HUDEP-2 (cell line): ENCODE measurements at regions not wholly inside any gene's neighbourhood (a gene's known extent, or its start where the extent isn't known, plus 50 kb on each side); places are given as distances from the start of the nearest gene placed in this dataset.

ENCODE experiments used
- DNase-seq, 76 experiments: peaks; one replicate each; lab custom pipeline; 2025; ENCODE audit not compliant: unreplicated experiment in 76 of 76; lab: John Stamatoyannopoulos, UW

GRCh38 chr11:70568814-70569617 is 170.7 kb downstream of the CTTN start:
- no peak for DNase-seq

GRCh38 chr11:70569618-70569890 is 171.2 kb downstream of the CTTN start:
- no peak for DNase-seq

GRCh38 chr11:70569996-70570692 is 171.8 kb downstream of the CTTN start:
- DNase-seq: no peak

GRCh38 chr11:70570693-70571395 is 172.5 kb downstream of the CTTN start:
- no peak for DNase-seq

GRCh38 chr11:70572974-70573260 is 174.6 kb downstream of the CTTN start:
- no peak for DNase-seq

- DNase-seq: no peak
These were observed 175.4 kb downstream of the CTTN start for GRCh38 chr11:70573701-70574151.

GRCh38 chr11:70574725-70575347 is 176.5 kb downstream of the CTTN start:
- no peak for DNase-seq

- no peak for DNase-seq
These were observed 177.2 kb downstream of the CTTN start for GRCh38 chr11:70575396-70576060.

- no peak for DNase-seq
These were observed 178.9 kb downstream of the CTTN start for GRCh38 chr11:70577258-70577603.

GRCh38 chr11:70577948-70578347 is 179.6 kb downstream of the CTTN start:
- DNase-seq: no peak

- DNase-seq: no peak
These were observed 180.0 kb downstream of the CTTN start for GRCh38 chr11:70578371-70578770.

- DNase-seq: no peak
These were observed 180.5 kb downstream of the CTTN start for GRCh38 chr11:70578831-70579230.

- no peak for DNase-seq
These were observed 181.1 kb downstream of the CTTN start for GRCh38 chr11:70579316-70579955.

GRCh38 chr11:70580036-70580805 is 181.9 kb downstream of the CTTN start:
- peak in 5 of 76 experiments; percentile 1 to 6 (median 3) for DNase-seq

- DNase-seq: no peak
These were observed 183.9 kb downstream of the CTTN start for GRCh38 chr11:70581991-70582885.

GRCh38 chr11:70582886-70583641 is 184.7 kb downstream of the CTTN start:
- DNase-seq: no peak

GRCh38 chr11:70583781-70584218 is 185.5 kb downstream of the CTTN start:
- no peak for DNase-seq
